ENCODE measurements at regions not wholly inside any gene's neighbourhood (a gene's known extent, or its start where the extent isn't known, plus 50 kb on each side); places are given as distances from the start of the nearest gene placed in this dataset.

DNA sequence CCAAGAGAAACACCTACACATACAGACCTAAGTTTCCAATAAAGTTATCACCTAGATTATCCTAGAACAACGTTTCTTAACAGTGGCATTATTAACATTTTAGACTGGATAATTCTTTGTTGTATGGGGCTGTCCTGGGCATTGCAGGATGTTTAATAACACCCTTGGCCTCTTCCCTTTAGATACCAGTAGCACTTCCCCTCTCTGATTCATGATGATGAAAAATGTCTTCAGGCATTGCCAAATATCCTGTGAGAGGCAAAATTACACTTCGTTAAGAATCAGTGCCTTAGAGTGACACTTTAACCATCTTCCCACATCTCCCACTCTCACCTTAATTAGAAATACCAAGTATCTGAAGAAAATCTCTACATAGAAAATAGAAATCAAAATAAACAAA, 352.6 kb downstream of the CGGBP1 start:
- TF ChIP-seq CTCF (IDR thresholded peaks at IDR 0.05) = no peak
- Histone ChIP-seq H3K27ac (ENCODE audit: low read depth in 1 of 2, low read length in 2 of 2) (no peak overlapping the region), H3K36me3 (ENCODE audit: insufficient read depth, low read length) (no peaks in the 10 kb centered on the region), H3K4me3 (ENCODE audit: low read length) (no peak overlapping the region), H3K4me1 (ENCODE audit: insufficient read depth, low read length) (no peaks in the 10 kb centered on the region), H3K27me3 (ENCODE audit: control insufficient read depth in 1 of 2, insufficient read depth in 2 of 2, low read length in 2 of 2) (no peaks in the 10 kb centered on the region), H3K9me3 (ENCODE audit: control insufficient read depth in 1 of 2, insufficient read depth in 1 of 2, low read length in 2 of 2) (no peaks in the 10 kb centered on the region)
- Mint-ChIP-seq H3K9me3 (no peaks in the 10 kb centered on the region), H3K36me3 (ENCODE audit: low read depth) (no peaks in the 10 kb centered on the region), H3K27ac (no peak overlapping the region), H3K27me3 (peaks cover 4% of the 10 kb centered on the region), H3K4me3 (no peak overlapping the region), H3K4me1 (ENCODE audit: low read depth) (no peaks in the 10 kb centered on the region)
- ChIA-PET CTCF (no interaction called here), POLR2A (no interaction called here)
- ATAC-seq (ENCODE audit: poor library complexity) (no peak), DNase-seq (peak in 2 of 14 experiments; percentile 12 to 26)
- intact Hi-C loops (cut with DNase I, micrococcal nuclease) = no loop called here

GRCh38 chr3:87702600-87702999, 356.2 kb downstream of the CGGBP1 start:
- Histone ChIP-seq H3K27me3 (ENCODE audit: control insufficient read depth in 1 of 2, insufficient read depth in 2 of 2, low read length in 2 of 2) (no peaks in the 10 kb centered on the region), H3K9me3 (ENCODE audit: control insufficient read depth in 1 of 2, insufficient read depth in 1 of 2, low read length in 2 of 2) (no peaks in the 10 kb centered on the region), H3K27ac (ENCODE audit: low read depth in 1 of 2, low read length in 2 of 2) (no peak overlapping the region), H3K4me1 (ENCODE audit: insufficient read depth, low read length) (no peaks in the 10 kb centered on the region), H3K4me3 (ENCODE audit: low read length) (no peak overlapping the region), H3K36me3 (ENCODE audit: insufficient read depth, low read length) (no peaks in the 10 kb centered on the region)
- DNase-seq (no peak), ATAC-seq (ENCODE audit: poor library complexity) (no peak)
- Mint-ChIP-seq H3K4me3 (no peak overlapping the region), H3K4me1 (ENCODE audit: low read depth) (no peaks in the 10 kb centered on the region), H3K27ac (no peak overlapping the region), H3K27me3 (peaks cover 4% of the 10 kb centered on the region), H3K36me3 (ENCODE audit: low read depth) (no peaks in the 10 kb centered on the region), H3K9me3 (no peaks in the 10 kb centered on the region)
- TF ChIP-seq CTCF (IDR thresholded peaks at IDR 0.05) = no peak
- ChIA-PET CTCF (no interaction called here), POLR2A (no interaction called here)
- intact Hi-C loops (cut with DNase I, micrococcal nuclease) = no loop called here

GRCh38 chr3:87696124-87697013, 362.4 kb downstream of the CGGBP1 start:
- no peak overlapping the region for H3K27ac Mint-ChIP-seq
- Histone ChIP-seq H3K27me3 (ENCODE audit: control insufficient read depth in 1 of 2, insufficient read depth in 2 of 2, low read length in 2 of 2) (no peaks in the 10 kb centered on the region), H3K4me3 (ENCODE audit: low read length) (no peak overlapping the region), H3K4me1 (ENCODE audit: insufficient read depth, low read length) (no peaks in the 10 kb centered on the region), H3K36me3 (ENCODE audit: insufficient read depth, low read length) (no peaks in the 10 kb centered on the region), H3K27ac (ENCODE audit: low read depth in 1 of 2, low read length in 2 of 2) (no peak overlapping the region), H3K9me3 (ENCODE audit: control insufficient read depth in 1 of 2, insufficient read depth in 1 of 2, low read length in 2 of 2) (no peaks in the 10 kb centered on the region)
- intact Hi-C loops (cut with DNase I, micrococcal nuclease) = no loop called here
- no peaks in the 10 kb centered on the region for H3K27me3 Mint-ChIP-seq
- CTCF ChIA-PET = no interaction called here
- POLR2A ChIA-PET = no interaction called here
- no peaks in the 10 kb centered on the region for H3K4me1 Mint-ChIP-seq (ENCODE audit: low read depth)
- H3K4me3 Mint-ChIP-seq = no peak overlapping the region
- H3K9me3 Mint-ChIP-seq = no peaks in the 10 kb centered on the region
- TF ChIP-seq CTCF (IDR thresholded peaks at IDR 0.05) = no peak
- no peaks in the 10 kb centered on the region for H3K36me3 Mint-ChIP-seq (ENCODE audit: low read depth)
- DNase-seq (no peak), ATAC-seq (ENCODE audit: poor library complexity) (no peak)

Data from CD4-positive, alpha-beta T cell (primary cell).